CD14-positive monocyte (primary cell): ENCODE measurements at regions not wholly inside any gene's neighbourhood (a gene's known extent, or its start where the extent isn't known, plus 50 kb on each side); places are given as distances from the start of the nearest gene placed in this dataset.

Experiments
- DNase-seq, 3 donors: peaks; one replicate each; pipeline ENCODE4 v3.0.0-alpha.2; 2011 to 2022
- H2AFZ ChIP-seq: 2 replicates; pipeline ENCODE4 v1.6.0; 2012; ENCODE audit warnings: mild to moderate bottlenecking, low read depth, low read length, inconsistent platforms; ENCODE audit not compliant: insufficient read depth, poor library complexity, severe bottlenecking
- H3K27ac ChIP-seq, 2 donors: 1 replicate in 1 of 2; 2 replicates in 1 of 2; pipeline ENCODE4 v1.5.1; 2012 to 2013; ENCODE audit warnings: low read length in 2 of 2, control low read depth in 1 of 2, inconsistent platforms in 1 of 2, low read depth in 1 of 2, mild to moderate bottlenecking in 1 of 2
- H3K27me3 ChIP-seq, 2 donors: one replicate each; pipeline versions ENCODE4 v1.6.0 to v1.6.1; 2011 to 2013; ENCODE audit warnings: low read length in 2 of 2; ENCODE audit not compliant: control insufficient read depth in 2 of 2, insufficient read depth in 2 of 2
- H3K36me3 ChIP-seq, 2 donors: replicated peaks in 1 of 2; 1 replicate in 1 of 2; 2 replicates in 1 of 2; pipeline versions ENCODE4 v1.5.1 to v1.6.1; 2012 to 2013; ENCODE audit warnings: low read length in 2 of 2, control low read depth in 1 of 2, inconsistent platforms in 1 of 2, mild to moderate bottlenecking in 1 of 2; ENCODE audit not compliant: insufficient read depth in 2 of 2, control insufficient read depth in 1 of 2
- H3K4me1 ChIP-seq, 2 donors: 1 replicate in 1 of 2; 2 replicates in 1 of 2; pipeline versions ENCODE4 v1.5.1 to v1.6.1; 2012 to 2013; ENCODE audit warnings: low read length in 2 of 2, control low read depth in 1 of 2, inconsistent platforms in 1 of 2, mild to moderate bottlenecking in 1 of 2, moderate library complexity in 1 of 2; ENCODE audit not compliant: insufficient read depth in 2 of 2, control insufficient read depth in 1 of 2
- H3K4me2 ChIP-seq: replicated peaks from 2 replicates; pipeline ENCODE3; 2012; ENCODE audit warnings: low read length, moderate library complexity, mild to moderate bottlenecking; ENCODE audit not compliant: poor library complexity, severe bottlenecking; ENCODE audit errors: extremely low read depth
- H3K4me3 ChIP-seq, 3 experiments: fragments of 200-600 bp in 1 of 3; sonication (generic) in 1 of 3; replicated peaks in 1 of 3; 1 replicate in 2 of 3; 2 replicates in 1 of 3; pipeline ENCODE4 v1.5.1; 2011 to 2013; ENCODE audit warnings: low read length in 3 of 3, mild to moderate bottlenecking in 3 of 3, control low read depth in 2 of 3, low read depth in 2 of 3, inconsistent platforms in 1 of 3, moderate library complexity in 1 of 3
- H3K79me2 ChIP-seq: 2 replicates; pipeline ENCODE4 v1.6.0; 2012; ENCODE audit warnings: mild to moderate bottlenecking, control low read depth, inconsistent platforms, low read length, moderate library complexity; ENCODE audit not compliant: insufficient read depth
- H3K9ac ChIP-seq: 2 replicates; pipeline ENCODE4 v1.6.0; 2017; ENCODE audit warnings: low read length, mild to moderate bottlenecking; ENCODE audit not compliant: insufficient read depth, poor library complexity, severe bottlenecking
- H3K9me3 ChIP-seq, 2 donors: replicated peaks in 1 of 2; 1 replicate in 1 of 2; 2 replicates in 1 of 2; pipeline versions ENCODE4 v1.5.1 to v1.6.1; 2012 to 2013; ENCODE audit warnings: low read length in 2 of 2, control low read depth in 1 of 2; ENCODE audit not compliant: control insufficient read depth in 1 of 2, insufficient read depth in 1 of 2
- H4K20me1 ChIP-seq: 2 replicates; pipeline ENCODE4 v1.6.0; 2012; ENCODE audit warnings: mild to moderate bottlenecking, low read length, control low read depth, moderate library complexity; ENCODE audit not compliant: insufficient read depth
- H3K27ac Mint-ChIP-seq, 7 donors: one replicate each; pipeline ENCODE4 v1.8.0; 2020; ENCODE audit warnings: mild to moderate bottlenecking in 7 of 7, mixed read lengths in 7 of 7, moderate library complexity in 6 of 7, inconsistent platforms in 2 of 7
- H3K27me3 Mint-ChIP-seq, 3 donors: one replicate each; pipeline ENCODE4 v1.8.0; 2021 to 2022; ENCODE audit warnings: low read depth in 3 of 3, mild to moderate bottlenecking in 3 of 3, mixed read lengths in 3 of 3, moderate library complexity in 3 of 3, inconsistent platforms in 1 of 3
- H3K36me3 Mint-ChIP-seq, 2 donors: one replicate each; pipeline ENCODE4 v1.8.0; 2020; ENCODE audit warnings: mixed read lengths in 2 of 2, inconsistent platforms in 1 of 2, mild to moderate bottlenecking in 1 of 2
- H3K4me1 Mint-ChIP-seq: one replicate; pipeline ENCODE4 v1.8.0; 2020; ENCODE audit warnings: mild to moderate bottlenecking, mixed read lengths
- H3K4me3 Mint-ChIP-seq, 2 donors: one replicate each; pipeline ENCODE4 v1.8.0; 2020; ENCODE audit warnings: mild to moderate bottlenecking in 2 of 2, mixed read lengths in 2 of 2, moderate library complexity in 1 of 2
- H3K9me3 Mint-ChIP-seq, 7 donors: one replicate each; pipeline ENCODE4 v1.8.0; 2020 to 2022; ENCODE audit warnings: mixed read lengths in 7 of 7, mild to moderate bottlenecking in 6 of 7, moderate library complexity in 6 of 7, inconsistent platforms in 2 of 7
- WGBS: methylation state at CpG from one replicate; pipeline ENCODE4 v1.1.5; 2013; ENCODE audit warnings: missing lambda C conversion rate; ENCODE audit not compliant: insufficient coverage; 5-methylcytosine and 5-hydroxymethylcytosine counted together
- intact Hi-C, 2 donors: fragments of 100-400 bp; cut with micrococcal nuclease; formaldehyde crosslinking; loops; one replicate each; pipeline versions ENCODE4 v1.15.0 to v1.15.1; 2023
- TF ChIP-seq, protein P1 (sequence below): fragments of 200-600 bp; IDR thresholded peaks from one replicate; pipeline ENCODE4 v1.8.0; 2022; ENCODE audit warnings: antibody characterized with exemption, mild to moderate bottlenecking

DNA sequence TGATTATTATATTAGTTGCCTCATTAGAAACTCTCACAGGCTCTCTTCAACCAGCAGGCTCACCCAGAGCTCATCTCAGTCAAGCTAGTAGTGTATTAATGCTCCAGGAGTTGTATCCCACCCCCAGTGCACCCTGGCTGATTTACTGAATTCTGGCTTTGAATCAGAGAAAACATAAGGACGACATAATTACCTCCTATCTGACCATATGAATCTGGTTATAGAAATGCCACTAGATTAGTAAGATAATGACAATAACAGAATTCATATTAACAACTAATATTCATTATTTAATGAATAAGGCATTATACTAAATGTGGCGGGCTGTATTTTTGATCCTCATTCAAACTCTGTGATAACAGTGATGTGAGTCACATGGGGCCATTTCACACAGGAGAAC, 1066.7 kb downstream of the TTLL7 start:
- Histone ChIP-seq H3K36me3 (no peaks in the 10 kb centered on the region), H3K4me1 (no peaks in the 10 kb centered on the region), H3K4me3 (no peak overlapping the region), H3K79me2 (no peaks in the 10 kb centered on the region), H3K4me2 (no peak overlapping the region), H3K27ac (no peak overlapping the region), H2AFZ (no peak overlapping the region), H3K9me3 (peaks cover 3 to 7% of the 10 kb centered on the region in 2 donors), H4K20me1 (no peaks in the 10 kb centered on the region), H3K27me3 (no peaks in the 10 kb centered on the region), H3K9ac (no peak overlapping the region)
- Mint-ChIP-seq H3K27ac (no peak overlapping the region), H3K4me1 (no peaks in the 10 kb centered on the region), H3K4me3 (no peak overlapping the region), H3K36me3 (no peaks in the 10 kb centered on the region), H3K27me3 (no peaks in the 10 kb centered on the region), H3K9me3 (peaks cover 0 to 4% (median 2%) of the 10 kb centered on the region in 7 donors)
- TF ChIP-seq, protein P1, sequence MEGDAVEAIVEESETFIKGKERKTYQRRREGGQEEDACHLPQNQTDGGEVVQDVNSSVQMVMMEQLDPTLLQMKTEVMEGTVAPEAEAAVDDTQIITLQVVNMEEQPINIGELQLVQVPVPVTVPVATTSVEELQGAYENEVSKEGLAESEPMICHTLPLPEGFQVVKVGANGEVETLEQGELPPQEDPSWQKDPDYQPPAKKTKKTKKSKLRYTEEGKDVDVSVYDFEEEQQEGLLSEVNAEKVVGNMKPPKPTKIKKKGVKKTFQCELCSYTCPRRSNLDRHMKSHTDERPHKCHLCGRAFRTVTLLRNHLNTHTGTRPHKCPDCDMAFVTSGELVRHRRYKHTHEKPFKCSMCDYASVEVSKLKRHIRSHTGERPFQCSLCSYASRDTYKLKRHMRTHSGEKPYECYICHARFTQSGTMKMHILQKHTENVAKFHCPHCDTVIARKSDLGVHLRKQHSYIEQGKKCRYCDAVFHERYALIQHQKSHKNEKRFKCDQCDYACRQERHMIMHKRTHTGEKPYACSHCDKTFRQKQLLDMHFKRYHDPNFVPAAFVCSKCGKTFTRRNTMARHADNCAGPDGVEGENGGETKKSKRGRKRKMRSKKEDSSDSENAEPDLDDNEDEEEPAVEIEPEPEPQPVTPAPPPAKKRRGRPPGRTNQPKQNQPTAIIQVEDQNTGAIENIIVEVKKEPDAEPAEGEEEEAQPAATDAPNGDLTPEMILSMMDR, result no peak
- intact Hi-C loops, result no loop called here
- DNase-seq, result no peak
- WGBS, result no CpG with 5 or more reads among the region's 2 CpGs

DNA sequence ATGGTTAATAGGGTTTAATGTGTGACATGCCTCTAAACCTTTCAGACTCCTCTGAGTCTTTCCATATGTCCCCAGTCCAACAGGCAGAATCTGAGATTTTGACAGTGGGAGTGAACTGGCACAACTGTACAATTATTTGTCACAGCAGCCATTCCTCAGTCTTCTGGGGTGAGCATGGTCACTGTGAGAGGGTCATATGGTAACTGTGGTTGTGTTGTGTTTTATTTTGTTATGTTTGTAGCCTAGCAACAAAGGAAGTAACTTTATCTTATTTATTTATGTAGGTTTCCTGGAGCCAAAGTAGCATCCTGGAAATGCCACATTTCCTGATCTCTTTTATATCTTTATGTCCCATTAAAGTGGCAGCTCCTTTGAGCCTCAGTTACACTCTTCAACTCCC, 1067.9 kb downstream of the TTLL7 start:
- TF ChIP-seq, protein P1, result no peak
- H3K27me3 ChIP-seq, result no peaks in the 10 kb centered on the region
- H3K27me3 Mint-ChIP-seq, result no peaks in the 10 kb centered on the region
- no peaks in the 10 kb centered on the region for H3K4me1 Mint-ChIP-seq
- peaks cover 3 to 7% of the 10 kb centered on the region in 2 donors for H3K9me3 ChIP-seq
- no peak for DNase-seq
- peaks cover 0 to 4% (median 1%) of the 10 kb centered on the region in 7 donors for H3K9me3 Mint-ChIP-seq
- no peaks in the 10 kb centered on the region for H3K79me2 ChIP-seq
- H3K27ac ChIP-seq, result no peak overlapping the region
- intact Hi-C loops, result no loop called here
- H3K9ac ChIP-seq, result no peak overlapping the region
- H2AFZ ChIP-seq, result no peak overlapping the region
- H3K27ac Mint-ChIP-seq, result no peak overlapping the region
- no peaks in the 10 kb centered on the region for H3K36me3 Mint-ChIP-seq
- no peak overlapping the region for H3K4me3 ChIP-seq
- H3K4me2 ChIP-seq, result no peak overlapping the region
- H3K36me3 ChIP-seq, result no peaks in the 10 kb centered on the region
- no peak overlapping the region for H3K4me3 Mint-ChIP-seq
- H4K20me1 ChIP-seq, result no peaks in the 10 kb centered on the region
- no peaks in the 10 kb centered on the region for H3K4me1 ChIP-seq
